ENCODE measurements at regions not wholly inside any gene's neighbourhood (a gene's known extent, or its start where the extent isn't known, plus 50 kb on each side); places are given as distances from the start of the nearest gene placed in this dataset.
A peak's percentile ranks its signal among the peaks of the same experiment; 100 is the strongest.
"Not testable (repeated sequence)": the region's sequence is repeated elsewhere in the genome, so short reads cannot be mapped to it uniquely, and the experiment has no call there.

DNA sequence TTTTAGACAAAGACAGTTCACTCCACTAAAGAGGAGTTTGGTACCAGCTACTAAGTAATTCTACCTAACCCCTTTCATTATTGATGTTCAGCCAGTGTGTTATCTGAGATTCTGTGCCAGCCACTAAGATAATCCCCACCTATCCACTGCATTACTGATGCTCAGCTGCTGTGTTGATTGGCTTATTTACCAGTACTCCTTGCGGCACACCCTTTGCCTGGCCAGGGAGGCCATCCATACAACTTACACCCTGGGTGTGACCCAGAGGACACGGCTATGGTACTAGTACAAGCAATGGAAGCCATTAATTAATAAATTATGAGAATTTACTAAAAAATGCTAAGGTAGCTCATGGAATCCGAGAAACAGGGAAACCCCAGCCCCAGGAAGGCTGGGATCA lies 290.7 kb upstream of the CTNNB1 start:
- ATAC-seq (no peak), DNase-seq (no peak)
- intact Hi-C loops (cut with DNase I, micrococcal nuclease) = no loop called here

DNA sequence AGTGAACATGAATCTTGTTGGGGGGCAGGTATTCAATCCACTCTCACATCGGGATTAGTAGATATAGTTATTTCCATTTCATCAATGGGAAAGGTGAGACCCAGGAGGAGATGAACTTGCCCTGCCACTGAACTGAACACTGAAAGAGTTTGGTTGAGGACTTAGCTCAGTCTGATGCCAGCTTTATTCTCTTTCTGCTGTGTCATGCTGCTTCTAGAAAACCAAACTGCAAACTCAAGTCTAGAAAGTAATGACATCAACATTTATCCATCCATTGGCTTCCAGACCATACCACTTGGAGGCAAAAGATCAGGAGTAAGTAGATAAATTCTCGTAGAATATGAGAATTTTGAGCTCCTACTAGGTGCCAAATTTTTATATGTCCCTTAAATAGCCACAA lies 288.0 kb upstream of the CTNNB1 start:
- DNase-seq (no peak), ATAC-seq (peak; percentile 48)
- intact Hi-C loops (cut with DNase I, micrococcal nuclease) = no loop called here

DNA sequence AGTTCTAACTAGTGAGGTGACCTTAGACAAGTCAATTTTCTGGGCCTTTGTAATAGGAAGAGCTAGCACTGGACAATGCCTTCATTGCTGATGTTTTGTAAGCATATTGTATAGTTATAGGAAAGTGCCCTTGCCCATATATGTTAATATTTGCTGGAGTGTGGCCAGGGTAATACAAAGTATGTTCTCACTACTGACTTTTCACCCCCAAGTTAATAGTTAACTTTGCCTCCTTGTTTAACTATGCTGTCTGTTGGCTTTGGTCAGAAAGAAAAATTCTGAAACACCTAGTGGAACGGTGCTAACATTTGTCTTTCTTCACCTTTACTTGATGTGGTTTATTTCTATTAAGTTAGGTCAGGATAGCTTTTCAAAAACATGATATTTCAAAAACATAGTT lies 287.4 kb upstream of the CTNNB1 start:
- intact Hi-C loops (cut with DNase I, micrococcal nuclease) = no loop called here
- DNase-seq (no peak), ATAC-seq (peak; percentile 98)

DNA sequence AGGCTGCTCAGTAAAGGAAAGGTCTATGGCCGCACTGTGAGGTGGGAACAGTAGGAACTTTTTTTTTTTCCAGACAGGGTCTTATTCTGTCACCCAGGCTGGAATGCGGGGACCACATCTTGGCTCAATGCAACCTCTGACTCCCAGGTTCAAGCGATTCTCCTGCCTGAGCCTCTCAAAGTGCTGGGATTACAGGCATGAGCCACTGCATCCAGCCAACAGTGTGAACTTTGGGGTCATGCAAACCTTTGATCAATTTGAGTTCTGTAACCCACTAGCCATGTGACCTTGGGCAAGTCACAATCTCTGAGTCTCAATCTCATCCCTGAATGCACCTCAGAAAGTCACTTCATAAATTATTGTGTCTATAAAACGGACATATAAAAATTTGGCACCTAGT lies 286.8 kb upstream of the CTNNB1 start:
- intact Hi-C loops (cut with DNase I, micrococcal nuclease) = no loop called here
- ATAC-seq (no peak), DNase-seq (no peak)

DNA sequence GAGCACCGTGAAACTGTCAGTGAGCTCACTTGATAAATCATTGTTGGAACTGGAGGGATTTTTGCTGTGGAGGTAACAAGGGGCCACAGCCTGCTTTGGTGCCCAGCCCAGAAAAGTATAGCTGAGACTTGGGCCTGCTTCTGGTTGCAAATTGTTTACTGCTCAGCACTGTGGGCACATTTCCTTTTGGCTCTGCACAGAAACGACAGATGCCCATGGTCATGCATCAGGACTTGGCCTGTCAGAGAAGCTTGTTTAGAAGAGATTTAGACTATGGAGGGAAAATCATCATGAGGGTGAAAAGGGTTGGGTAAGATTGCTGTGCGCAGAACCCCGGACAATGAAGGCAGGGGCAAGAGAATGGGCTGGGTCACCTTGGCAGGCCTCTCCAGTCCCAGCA lies 286.1 kb upstream of the CTNNB1 start:
- intact Hi-C loops (cut with DNase I, micrococcal nuclease) = no loop called here
- ATAC-seq = no peak
- no peak for DNase-seq

DNA sequence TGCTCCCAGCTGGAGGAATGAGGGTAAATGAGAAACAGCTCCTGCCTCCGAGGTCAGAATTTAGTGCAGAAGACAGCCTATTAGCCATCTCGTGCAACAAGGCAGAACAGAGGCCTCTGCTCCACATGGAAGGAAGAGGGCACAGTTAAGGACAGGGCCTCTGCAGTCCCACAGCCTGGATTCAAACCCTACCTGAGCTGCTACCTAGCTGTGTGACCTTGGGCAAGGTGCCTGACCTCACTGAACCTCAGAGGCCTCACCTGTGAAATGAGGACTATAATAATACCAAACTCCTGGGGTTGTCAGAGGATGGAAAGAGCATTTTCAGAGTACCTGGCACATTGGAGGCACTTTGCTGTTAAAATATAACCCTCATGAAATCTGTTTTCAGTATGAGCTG lies 285.7 kb upstream of the CTNNB1 start:
- intact Hi-C loops (cut with DNase I, micrococcal nuclease) = no loop called here
- no peak for ATAC-seq

DNA sequence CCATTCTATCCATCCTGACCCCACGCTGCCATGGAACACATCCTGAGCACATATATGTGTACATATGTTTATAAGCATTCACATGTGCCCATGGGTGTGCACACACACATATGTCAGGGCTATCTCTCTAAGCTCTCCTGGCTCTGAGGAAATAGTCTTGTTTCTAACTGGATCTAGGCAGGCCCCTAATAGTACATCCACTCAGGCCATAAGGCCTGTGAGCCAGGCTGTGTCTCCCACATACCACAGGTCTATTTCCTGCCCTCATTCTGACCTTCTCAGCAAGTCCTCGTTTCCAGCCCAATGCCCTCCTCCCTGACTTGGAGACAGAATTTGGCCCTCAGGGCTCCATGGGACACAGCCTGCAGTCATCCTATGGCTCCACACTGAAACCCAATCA lies 284.8 kb upstream of the CTNNB1 start:
- intact Hi-C loops (cut with DNase I, micrococcal nuclease) = no loop called here
- ATAC-seq (no peak), DNase-seq (no peak)

More for the DNA sequence above, 285.7 kb upstream of the CTNNB1 start:
- no peak for DNase-seq

DNA sequence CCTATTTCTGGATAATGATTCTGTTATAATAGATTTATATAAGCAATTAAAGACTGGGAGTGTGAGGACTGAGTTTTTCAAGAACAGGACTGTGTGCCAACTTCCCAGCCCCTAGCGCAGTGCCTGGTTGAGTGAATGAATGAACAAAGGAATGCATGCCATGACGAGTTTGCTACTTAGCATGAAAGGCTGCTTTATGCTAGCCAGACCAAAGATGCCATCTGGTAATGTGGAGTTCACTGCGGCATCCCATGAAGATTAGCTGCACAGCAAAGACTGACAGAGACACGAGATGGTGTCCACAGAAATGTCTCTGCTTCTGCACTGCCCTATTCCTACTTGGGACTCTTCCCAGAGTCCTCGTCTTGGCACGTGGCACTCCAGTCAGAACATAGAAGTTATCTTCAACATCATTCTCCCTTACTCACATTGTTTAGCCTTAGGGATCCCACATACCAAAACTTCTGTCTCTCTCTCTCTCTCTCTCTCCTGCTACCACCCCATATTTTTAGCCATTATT lies 283.9 kb upstream of the CTNNB1 start:
- DNase-seq = no peak
- intact Hi-C loops (cut with DNase I, micrococcal nuclease) = no loop called here
- ATAC-seq = no peak

DNA sequence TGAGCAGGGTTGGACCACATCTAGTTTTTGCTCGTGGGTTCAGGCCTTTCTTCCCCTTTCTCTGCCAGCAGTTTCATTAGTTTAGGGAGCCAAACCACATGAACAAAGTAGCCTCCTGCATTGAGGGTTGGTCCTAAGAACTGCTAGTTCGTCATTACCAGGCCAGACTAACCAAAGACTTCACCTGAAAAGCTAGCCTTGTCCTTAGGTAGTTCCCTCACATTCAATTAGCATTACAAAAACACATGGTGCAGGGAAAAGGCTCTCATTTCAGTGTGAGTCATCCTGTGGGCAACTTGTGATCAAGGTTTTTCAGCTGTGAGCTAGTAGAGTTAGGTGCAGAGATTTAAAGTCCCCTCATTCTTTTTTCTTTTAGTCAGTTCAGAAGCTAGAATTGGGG lies 279.3 kb upstream of the CTNNB1 start:
- DNase-seq = no peak
- intact Hi-C loops (cut with DNase I, micrococcal nuclease) = no loop called here
- no peak for ATAC-seq

DNA sequence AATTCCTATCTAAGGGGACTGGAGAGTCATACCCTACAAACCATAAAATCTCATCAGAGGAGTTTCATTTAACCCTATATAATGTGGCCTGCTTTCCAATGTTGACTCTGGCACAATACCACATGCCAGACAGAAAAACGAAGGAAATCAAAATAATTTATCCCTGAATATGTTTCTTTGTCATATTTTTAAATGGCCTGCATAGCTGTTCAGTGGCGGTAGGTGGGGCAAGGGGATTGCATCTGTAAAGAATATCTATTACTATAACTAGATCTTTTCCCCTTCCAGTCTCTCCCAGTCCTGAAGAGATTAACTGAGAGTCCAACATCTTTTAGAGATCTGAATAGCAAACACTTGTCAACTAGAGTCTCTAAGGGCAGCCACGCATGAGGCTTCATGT lies 278.1 kb upstream of the CTNNB1 start:
- intact Hi-C loops (cut with DNase I, micrococcal nuclease) = no loop called here
- DNase-seq (no peak), ATAC-seq (no peak)

DNA sequence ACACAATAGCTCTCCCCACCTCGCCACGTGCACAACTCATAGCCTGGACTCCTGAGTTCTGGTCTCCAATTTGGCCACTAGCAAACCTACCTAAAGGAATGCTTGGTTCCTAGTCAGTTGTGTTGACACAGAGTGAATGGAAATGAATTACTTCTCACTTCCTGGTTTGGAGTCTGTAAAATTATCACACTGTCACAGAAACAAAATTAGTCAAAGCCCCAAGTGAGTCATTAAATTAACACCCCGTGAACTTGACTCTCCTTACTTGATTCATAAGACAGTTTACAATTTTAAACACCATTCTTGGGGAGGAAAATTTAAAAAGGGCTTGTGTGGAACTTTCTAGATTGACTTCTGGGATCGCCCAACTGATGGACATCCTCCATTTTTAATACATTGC lies 276.2 kb upstream of the CTNNB1 start:
- peak; percentile 64 for ATAC-seq
- intact Hi-C loops (cut with DNase I, micrococcal nuclease) = no loop called here
- DNase-seq = no peak

DNA sequence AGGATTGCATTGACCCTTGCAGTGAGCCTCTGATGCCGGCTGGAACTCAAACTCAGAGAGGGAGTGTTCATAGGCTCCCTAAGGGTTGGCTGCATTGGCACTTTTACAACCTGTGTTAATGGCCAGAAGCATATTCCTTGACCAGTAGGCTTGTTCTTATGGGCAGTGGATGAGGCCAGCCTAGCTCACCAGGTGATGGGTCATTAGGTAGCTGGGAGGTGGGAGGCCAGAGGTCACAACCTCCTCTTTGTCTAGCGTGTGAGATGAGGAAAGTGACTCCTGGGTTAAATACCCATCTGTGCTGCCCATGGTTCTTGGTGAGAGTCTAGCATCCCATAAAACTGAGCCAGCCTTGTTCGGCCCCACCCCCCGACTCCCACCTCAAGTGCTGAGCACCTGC lies 275.7 kb upstream of the CTNNB1 start:
- DNase-seq (no peak), ATAC-seq (no peak)
- intact Hi-C loops (cut with DNase I, micrococcal nuclease) = no loop called here

DNA sequence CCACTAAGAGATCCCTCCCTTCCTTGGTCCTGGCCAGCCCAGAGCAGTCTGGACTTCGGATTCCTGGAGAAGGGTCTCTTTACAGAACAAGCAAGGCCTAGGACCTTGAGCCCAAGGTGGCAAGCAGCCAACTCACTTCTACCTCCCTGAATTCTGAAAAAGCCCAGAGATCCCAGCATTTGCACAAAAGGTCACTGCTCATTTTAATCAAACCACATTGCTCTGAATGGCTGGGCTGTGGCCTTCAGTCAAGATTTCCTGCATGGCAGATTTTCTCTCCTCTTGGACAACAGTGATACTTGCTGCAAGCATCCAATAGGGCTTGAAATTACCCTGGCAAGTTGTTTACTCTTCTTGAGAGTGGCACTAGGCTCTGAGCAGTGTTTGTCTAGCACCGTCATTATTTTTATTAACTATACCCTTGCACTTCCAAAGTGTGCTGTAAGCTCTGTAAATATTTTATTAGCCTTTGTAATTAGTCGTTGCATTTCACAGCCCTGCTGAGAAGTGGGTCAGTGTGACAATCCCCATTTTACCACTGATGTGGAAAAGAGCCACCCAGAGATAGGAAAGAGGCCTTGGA lies 274.7 kb upstream of the CTNNB1 start:
- intact Hi-C loops (cut with DNase I, micrococcal nuclease) = no loop called here
- peak; percentile 87 for ATAC-seq
- no peak for DNase-seq

DNA sequence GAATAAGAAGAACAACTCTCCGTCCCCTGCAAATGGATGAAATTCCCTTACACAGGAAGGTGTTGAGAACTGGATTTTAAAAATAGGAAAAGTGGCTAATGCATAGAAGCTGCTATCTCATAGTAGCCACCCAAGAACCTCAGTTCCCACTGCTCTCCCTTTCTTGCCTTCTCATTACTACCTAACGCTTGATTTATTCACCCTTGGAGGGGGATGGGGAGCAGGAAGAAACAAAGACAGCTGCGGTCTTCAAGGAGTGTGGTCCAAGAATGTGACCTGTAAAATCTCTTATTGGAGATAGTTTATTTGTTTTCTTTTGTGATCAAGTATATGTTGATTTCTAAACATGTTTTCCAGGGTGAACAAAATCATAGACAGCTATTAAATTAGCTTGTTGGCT lies 274.1 kb upstream of the CTNNB1 start:
- intact Hi-C loops (cut with DNase I, micrococcal nuclease) = no loop called here
- no peak for DNase-seq
- no peak for ATAC-seq

DNA sequence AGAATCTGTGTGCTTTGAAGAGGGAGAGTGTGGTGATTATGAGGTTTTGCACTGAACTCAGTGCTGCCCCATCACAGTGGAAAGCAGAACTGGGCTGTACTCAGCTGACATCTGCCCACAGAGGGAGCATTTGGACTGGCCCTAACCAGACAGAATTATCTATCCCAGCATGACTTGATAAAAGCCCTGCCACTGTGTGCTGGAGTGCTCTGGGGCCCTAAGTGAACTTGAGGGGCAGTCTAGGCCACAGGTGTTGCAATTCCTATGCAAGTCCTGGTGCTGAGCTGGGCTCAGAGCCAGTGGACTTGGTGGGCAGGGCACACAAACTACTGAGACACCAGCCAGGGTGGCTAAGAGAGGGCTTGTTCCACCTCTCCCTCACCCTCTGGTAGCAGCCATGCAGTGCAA lies 269.2 kb upstream of the CTNNB1 start:
- intact Hi-C loops (cut with DNase I, micrococcal nuclease) = no loop called here
- ATAC-seq = peak; percentile 55

DNA sequence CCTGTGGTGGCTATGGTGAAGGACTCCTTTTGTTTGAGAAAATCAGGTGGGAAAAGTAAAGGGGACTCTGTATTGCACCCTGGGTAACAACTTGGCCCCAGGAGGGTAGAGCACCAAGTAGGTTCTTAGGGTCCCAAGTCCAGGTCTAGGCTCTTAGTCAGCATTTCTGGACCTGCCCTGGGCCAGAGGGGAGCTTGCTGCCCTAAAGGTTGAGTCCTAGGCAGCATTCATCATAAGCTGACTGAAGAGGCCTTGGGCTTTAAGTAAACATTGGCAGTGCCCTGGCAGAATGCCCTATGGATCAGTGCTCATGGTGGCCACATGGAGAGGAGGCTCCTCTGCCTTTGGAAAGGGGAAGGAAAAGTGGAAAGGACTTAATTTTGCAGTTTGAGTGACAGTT lies 268.5 kb upstream of the CTNNB1 start:
- intact Hi-C loops (cut with DNase I, micrococcal nuclease) = no loop called here
- ATAC-seq (peak; percentile 40), DNase-seq (no peak)

More for the DNA sequence above, 269.2 kb upstream of the CTNNB1 start:
- DNase-seq = no peak

DNA sequence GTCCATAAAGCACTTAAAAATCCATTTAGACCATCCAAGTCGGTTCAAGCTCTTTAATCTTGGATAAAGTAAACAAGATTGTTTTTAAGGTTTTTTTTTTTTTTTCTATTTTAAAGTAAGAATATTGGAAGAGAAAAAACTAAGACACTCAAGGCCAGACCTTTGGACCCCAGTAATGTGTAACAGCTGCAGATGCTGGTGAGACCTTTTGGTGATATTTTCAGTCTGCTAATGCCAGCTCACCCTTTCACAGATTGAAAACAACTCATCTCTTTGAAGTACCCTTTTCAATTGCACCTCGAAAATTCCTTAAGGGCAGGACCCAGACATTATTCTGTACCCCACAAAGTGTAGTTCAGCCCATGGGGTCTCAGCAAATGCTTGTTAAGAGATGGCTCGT lies 260.7 kb upstream of the CTNNB1 start:
- intact Hi-C loops (cut with DNase I, micrococcal nuclease) = no loop called here
- DNase-seq = no peak
- no peak for ATAC-seq

DNA sequence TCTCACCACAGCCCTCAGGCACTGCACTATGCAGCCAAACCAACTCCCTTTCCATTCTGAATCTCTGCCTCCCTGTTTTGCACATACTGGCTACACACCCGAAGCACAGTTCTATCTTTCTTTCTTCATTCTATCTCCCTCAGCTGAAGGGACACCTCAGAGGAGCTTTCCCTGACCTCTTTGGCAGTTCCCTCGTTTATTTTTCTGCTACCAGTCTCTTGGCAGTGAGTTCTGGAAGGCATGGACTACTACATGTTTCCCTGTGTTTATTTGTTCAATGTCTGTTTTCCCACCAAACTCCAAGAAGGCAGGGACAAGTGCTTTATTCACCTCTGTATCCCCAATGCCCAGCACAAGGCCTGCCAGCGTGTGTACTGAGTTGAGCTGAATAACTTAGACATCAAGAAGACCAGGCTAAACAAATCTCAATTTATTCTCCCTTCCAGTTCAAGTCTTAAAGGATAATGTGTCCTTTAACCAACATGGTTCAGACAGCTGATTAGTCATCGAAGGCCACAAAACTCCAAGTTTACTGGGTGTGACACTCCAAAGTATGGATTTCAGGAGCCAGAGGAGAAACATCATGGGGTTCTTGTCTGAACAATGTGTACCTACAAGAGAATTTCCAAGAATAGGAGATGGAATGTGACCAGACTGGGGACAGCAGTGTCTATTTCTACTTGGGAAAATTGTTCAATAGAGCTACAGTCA lies 260.1 kb upstream of the CTNNB1 start:
- intact Hi-C loops (cut with DNase I, micrococcal nuclease) = no loop called here
- ATAC-seq = peak; percentile 40

DNA sequence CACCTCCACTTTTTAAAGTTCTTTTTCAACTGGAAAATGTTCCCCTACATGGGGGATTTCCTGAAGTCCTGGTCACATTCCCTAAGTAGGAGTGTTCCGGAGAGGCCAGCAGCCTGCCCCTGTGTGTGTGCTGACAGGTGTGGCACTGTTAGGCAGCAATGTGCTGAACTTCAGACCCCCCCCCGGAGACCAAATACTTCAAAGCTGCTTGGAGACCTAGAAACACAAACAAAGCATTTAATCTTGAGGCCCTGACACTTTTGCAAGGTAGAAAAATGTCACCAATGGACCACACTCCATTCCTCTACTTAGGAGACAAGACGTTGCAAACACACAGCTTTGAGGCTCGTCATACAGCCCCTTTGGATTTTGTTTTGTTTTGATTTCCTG lies 259.6 kb upstream of the CTNNB1 start:
- intact Hi-C loops (cut with DNase I, micrococcal nuclease) = no loop called here
- peak; percentile 41 for ATAC-seq
- DNase-seq = no peak

More for the DNA sequence above, 260.1 kb upstream of the CTNNB1 start:
- no peak for DNase-seq

DNA sequence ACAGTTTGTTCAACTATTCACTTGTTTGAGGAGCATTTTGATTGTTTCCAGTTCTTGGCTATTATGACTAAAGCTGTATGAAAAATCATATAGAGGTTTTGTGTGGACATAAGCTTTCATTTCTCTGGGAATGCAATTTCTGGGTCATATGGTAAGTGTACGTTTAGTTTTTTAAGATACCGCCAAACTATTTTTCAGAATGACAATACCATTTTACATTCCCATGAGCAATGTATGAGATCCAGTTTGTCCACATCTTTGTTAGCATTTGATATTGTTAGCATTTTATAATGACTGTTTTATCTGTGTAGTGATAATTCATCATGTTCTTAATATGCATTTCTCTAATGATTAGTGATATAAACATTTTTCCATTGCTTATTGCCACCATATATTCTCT lies 258.7 kb upstream of the CTNNB1 start:
- DNase-seq = no peak
- intact Hi-C loops (cut with DNase I, micrococcal nuclease) = no loop called here
- ATAC-seq = no peak

DNA sequence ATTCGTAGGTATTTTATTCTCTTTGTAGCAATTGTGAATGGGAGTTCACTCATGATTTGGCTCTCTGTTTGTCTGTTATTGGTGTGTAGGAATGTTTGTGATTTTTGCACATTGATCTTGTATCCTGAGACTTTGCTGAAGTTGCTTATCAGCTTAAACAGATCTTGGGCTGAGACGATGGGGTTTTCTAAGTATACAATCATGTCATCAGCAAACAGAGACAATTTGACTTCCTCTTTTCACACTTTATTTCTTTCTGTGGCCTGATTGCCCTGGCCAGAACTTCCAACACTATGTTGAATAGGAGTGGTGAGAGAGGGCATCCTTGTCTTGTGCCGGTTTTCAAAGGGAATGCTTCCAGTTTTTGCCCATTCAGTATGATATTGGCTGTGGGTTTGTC lies 252.3 kb upstream of the CTNNB1 start:
- DNase-seq; intact Hi-C loops (cut with DNase I, micrococcal nuclease); ATAC-seq: not testable (repeated sequence)
